PFSK-1 (cell line): ENCODE measurements at regions not wholly inside any gene's neighbourhood (a gene's known extent, or its start where the extent isn't known, plus 50 kb on each side); places are given as distances from the start of the nearest gene placed in this dataset.

ENCODE experiments used
- POLR2AphosphoS5 ChIP-seq: IDR thresholded peaks from 2 replicates; pipeline ENCODE4 v1.6.1; 2012; ENCODE audit warnings: low read depth, mild to moderate bottlenecking, control low read depth, low read length, moderate library complexity
- TF ChIP-seq, protein P1 (sequence below), 2 experiments: IDR thresholded peaks; 2 replicates each; pipeline versions ENCODE4 v1.6.1 to v1.8.0; 2011 to 2012; ENCODE audit warnings: low read depth in 2 of 2, low read length in 2 of 2, control low read depth in 1 of 2, inconsistent platforms in 1 of 2, mild to moderate bottlenecking in 1 of 2, moderate library complexity in 1 of 2; ENCODE audit not compliant: insufficient read depth in 1 of 2

GRCh38 chr4:32909053-32909452 lies 2188.9 kb downstream of the PCDH7 start:
- TF ChIP-seq POLR2AphosphoS5 = no peak
- TF ChIP-seq, protein P1, sequence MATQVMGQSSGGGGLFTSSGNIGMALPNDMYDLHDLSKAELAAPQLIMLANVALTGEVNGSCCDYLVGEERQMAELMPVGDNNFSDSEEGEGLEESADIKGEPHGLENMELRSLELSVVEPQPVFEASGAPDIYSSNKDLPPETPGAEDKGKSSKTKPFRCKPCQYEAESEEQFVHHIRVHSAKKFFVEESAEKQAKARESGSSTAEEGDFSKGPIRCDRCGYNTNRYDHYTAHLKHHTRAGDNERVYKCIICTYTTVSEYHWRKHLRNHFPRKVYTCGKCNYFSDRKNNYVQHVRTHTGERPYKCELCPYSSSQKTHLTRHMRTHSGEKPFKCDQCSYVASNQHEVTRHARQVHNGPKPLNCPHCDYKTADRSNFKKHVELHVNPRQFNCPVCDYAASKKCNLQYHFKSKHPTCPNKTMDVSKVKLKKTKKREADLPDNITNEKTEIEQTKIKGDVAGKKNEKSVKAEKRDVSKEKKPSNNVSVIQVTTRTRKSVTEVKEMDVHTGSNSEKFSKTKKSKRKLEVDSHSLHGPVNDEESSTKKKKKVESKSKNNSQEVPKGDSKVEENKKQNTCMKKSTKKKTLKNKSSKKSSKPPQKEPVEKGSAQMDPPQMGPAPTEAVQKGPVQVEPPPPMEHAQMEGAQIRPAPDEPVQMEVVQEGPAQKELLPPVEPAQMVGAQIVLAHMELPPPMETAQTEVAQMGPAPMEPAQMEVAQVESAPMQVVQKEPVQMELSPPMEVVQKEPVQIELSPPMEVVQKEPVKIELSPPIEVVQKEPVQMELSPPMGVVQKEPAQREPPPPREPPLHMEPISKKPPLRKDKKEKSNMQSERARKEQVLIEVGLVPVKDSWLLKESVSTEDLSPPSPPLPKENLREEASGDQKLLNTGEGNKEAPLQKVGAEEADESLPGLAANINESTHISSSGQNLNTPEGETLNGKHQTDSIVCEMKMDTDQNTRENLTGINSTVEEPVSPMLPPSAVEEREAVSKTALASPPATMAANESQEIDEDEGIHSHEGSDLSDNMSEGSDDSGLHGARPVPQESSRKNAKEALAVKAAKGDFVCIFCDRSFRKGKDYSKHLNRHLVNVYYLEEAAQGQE (IDR thresholded peaks at IDR 0.05; ENCODE audit: insufficient read depth in 1 of 2, low read depth in 2 of 2, low read length in 2 of 2) = no peak
